Cardiac muscle cell (in vitro differentiated cells and primary cell): ENCODE measurements at regions not wholly inside any gene's neighbourhood (a gene's known extent, or its start where the extent isn't known, plus 50 kb on each side); places are given as distances from the start of the nearest gene placed in this dataset.

Experiments used
- DNase-seq, 2 donors: peaks; one replicate each; pipeline versions ENCODE4 v3.0.0 to v3.0.0-alpha.2; 2010 to 2017; ENCODE audit warnings: low read depth in 1 of 2, low spot score in 1 of 2
- H3K27ac ChIP-seq: fragments of 200-600 bp; sonication (generic); 2 replicates; pipeline ENCODE4 v1.5.1; 2016
- H3K27me3 ChIP-seq: fragments of 200-600 bp; sonication (generic); 2 replicates; pipeline ENCODE4 v1.6.0; 2016; ENCODE audit warnings: control low read depth
- H3K36me3 ChIP-seq: fragments of 200-600 bp; sonication (generic); 2 replicates; pipeline ENCODE4 v1.5.1; 2016; ENCODE audit warnings: control low read depth
- H3K4me1 ChIP-seq: fragments of 200-600 bp; sonication (generic); 2 replicates; pipeline ENCODE4 v1.8.1; 2017; ENCODE audit warnings: low read depth, mild to moderate bottlenecking, mixed run types
- H3K4me3 ChIP-seq: fragments of 200-600 bp; sonication (generic); 2 replicates; pipeline ENCODE4 v1.5.1; 2016; ENCODE audit warnings: mild to moderate bottlenecking
- H3K9me3 ChIP-seq: fragments of 200-600 bp; sonication (generic); 2 replicates; pipeline ENCODE4 v1.5.1; 2017; ENCODE audit warnings: low read depth, mild to moderate bottlenecking, control low read depth
- CTCF ChIP-seq: IDR thresholded peaks from 2 replicates; pipeline ENCODE4 v1.5.1; 2012; ENCODE audit warnings: low read depth, mild to moderate bottlenecking, low read length

- DNase-seq = no peak
- no peak for TF ChIP-seq CTCF
- Histone ChIP-seq H3K36me3 (no peaks in the 10 kb centered on the region), H3K27ac (no peak overlapping the region), H3K27me3 (no peaks in the 10 kb centered on the region), H3K4me1 (peaks cover 1% of the 10 kb centered on the region), H3K4me3 (no peak overlapping the region), H3K9me3 (no peaks in the 10 kb centered on the region)
Measured at GRCh38 chr4:12963291-12963690, 520.8 kb downstream of the RAB28 start.

- TF ChIP-seq CTCF = no peak
Measured at GRCh38 chr4:12961713-12962112, 522.4 kb downstream of the RAB28 start.

GRCh38 chr4:12958436-12958835, 525.7 kb downstream of the RAB28 start:
- Histone ChIP-seq H3K4me3 (no peak overlapping the region), H3K4me1 (peaks cover 5% of the 10 kb centered on the region), H3K9me3 (no peaks in the 10 kb centered on the region), H3K27ac (no peak overlapping the region), H3K36me3 (no peaks in the 10 kb centered on the region), H3K27me3 (no peaks in the 10 kb centered on the region)
- no peak for TF ChIP-seq CTCF
- DNase-seq = no peak

More at GRCh38 chr4:12961713-12962112, 522.4 kb downstream of the RAB28 start:
- Histone ChIP-seq H3K27me3 (no peaks in the 10 kb centered on the region), H3K4me1 (peaks cover 5% of the 10 kb centered on the region), H3K36me3 (no peaks in the 10 kb centered on the region), H3K27ac (no peak overlapping the region), H3K9me3 (no peaks in the 10 kb centered on the region), H3K4me3 (no peak overlapping the region)
- no peak for DNase-seq

- Histone ChIP-seq H3K4me1 (peaks cover 5% of the 10 kb centered on the region), H3K27me3 (no peaks in the 10 kb centered on the region), H3K27ac (no peak overlapping the region), H3K9me3 (no peaks in the 10 kb centered on the region), H3K36me3 (no peaks in the 10 kb centered on the region), H3K4me3 (no peak overlapping the region)
- no peak for DNase-seq
- TF ChIP-seq CTCF = no peak
Measured at GRCh38 chr4:12957108-12957507, 527.0 kb downstream of the RAB28 start.

- no peak overlapping the region for H3K27ac ChIP-seq
- H3K4me1 ChIP-seq = peaks cover 5% of the 10 kb centered on the region
- no peak overlapping the region for H3K4me3 ChIP-seq
- no peaks in the 10 kb centered on the region for H3K27me3 ChIP-seq
- H3K36me3 ChIP-seq = no peaks in the 10 kb centered on the region
- no peaks in the 10 kb centered on the region for H3K9me3 ChIP-seq
- TF ChIP-seq CTCF = no peak
- no peak for DNase-seq
Measured at GRCh38 chr4:12956026-12956425, 528.1 kb downstream of the RAB28 start.
